ENCODE measurements at regions not wholly inside any gene's neighbourhood (a gene's known extent, or its start where the extent isn't known, plus 50 kb on each side); places are given as distances from the start of the nearest gene placed in this dataset.

DNA sequence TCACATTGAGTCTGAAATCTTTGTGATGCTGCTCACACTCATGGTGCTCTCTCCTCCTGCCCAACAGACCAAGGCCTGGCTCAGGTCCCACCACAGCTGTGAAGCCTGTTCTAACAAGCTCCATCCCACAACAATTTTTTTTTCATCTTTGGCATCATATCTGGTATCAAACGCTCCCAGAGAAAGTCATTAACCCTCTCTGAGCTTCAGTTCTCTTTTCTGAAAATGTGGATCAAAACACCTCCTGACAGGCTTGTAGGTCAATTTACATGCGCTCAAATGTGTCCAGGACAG is 224.4 kb downstream of the LACC1 start:
- H3K27me3 ChIP-seq (ENCODE audit: control insufficient read depth in 2 of 2, insufficient read depth in 1 of 2, low read length in 1 of 2): no peaks in the 10 kb centered on the region
- DNase-seq (ENCODE audit: low read depth in 6 of 9, low spot score in 9 of 9): peak in 1 of 9 donors; percentile 15
- WGBS: 94% methylated on average over 2 of the region's 2 CpGs
- H3K4me3 ChIP-seq (ENCODE audit: low read length in 2 of 2): no peak overlapping the region
- no peaks in the 10 kb centered on the region for H3K9me3 ChIP-seq (ENCODE audit: control insufficient read depth in 2 of 2, insufficient read depth in 1 of 2, low read length in 1 of 2)
- no peaks in the 10 kb centered on the region for H3K36me3 ChIP-seq (ENCODE audit: control insufficient read depth in 2 of 2, insufficient read depth in 2 of 2, low read length in 1 of 2)
- no peak overlapping the region for H3K27ac ChIP-seq (ENCODE audit: low read depth in 1 of 2, low read length in 1 of 2)
- peaks cover 0 to 12% of the 10 kb centered on the region in 2 donors for H3K4me1 ChIP-seq (ENCODE audit: control insufficient read depth in 2 of 2, insufficient read depth in 2 of 2, low read length in 2 of 2)

DNA sequence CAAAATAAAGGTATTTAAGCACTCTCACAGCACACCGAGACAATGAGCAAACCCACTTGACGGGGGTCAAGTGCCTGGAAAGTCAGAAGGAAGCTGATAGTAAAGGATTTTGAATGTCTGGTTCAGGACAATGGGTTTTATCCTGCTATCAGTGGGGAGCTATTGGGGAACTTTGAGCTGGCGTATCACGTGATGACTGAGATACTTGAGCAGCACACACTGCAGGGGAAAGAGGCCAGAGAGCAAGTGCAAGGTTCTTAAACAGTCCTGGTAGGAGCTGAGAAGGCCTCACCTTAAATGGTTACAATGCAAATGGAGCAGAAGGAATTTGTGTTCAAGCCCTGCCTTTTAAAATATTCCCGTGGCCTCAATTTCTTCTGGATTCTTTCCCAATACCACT is 225.3 kb downstream of the LACC1 start:
- Histone ChIP-seq H3K27me3 (ENCODE audit: control insufficient read depth in 2 of 2, insufficient read depth in 1 of 2, low read length in 1 of 2) (no peaks in the 10 kb centered on the region), H3K36me3 (ENCODE audit: control insufficient read depth in 2 of 2, insufficient read depth in 2 of 2, low read length in 1 of 2) (no peaks in the 10 kb centered on the region), H3K4me1 (ENCODE audit: control insufficient read depth in 2 of 2, insufficient read depth in 2 of 2, low read length in 2 of 2) (peaks cover 0 to 12% of the 10 kb centered on the region in 2 donors), H3K4me3 (ENCODE audit: low read length in 2 of 2) (no peak overlapping the region), H3K9me3 (ENCODE audit: control insufficient read depth in 2 of 2, insufficient read depth in 1 of 2, low read length in 1 of 2) (no peaks in the 10 kb centered on the region), H3K27ac (ENCODE audit: low read depth in 1 of 2, low read length in 1 of 2) (no peak overlapping the region)
- 96% methylated on average over 5 of the region's 5 CpGs for WGBS
- DNase-seq (ENCODE audit: low read depth in 6 of 9, low spot score in 9 of 9): no peak

DNA sequence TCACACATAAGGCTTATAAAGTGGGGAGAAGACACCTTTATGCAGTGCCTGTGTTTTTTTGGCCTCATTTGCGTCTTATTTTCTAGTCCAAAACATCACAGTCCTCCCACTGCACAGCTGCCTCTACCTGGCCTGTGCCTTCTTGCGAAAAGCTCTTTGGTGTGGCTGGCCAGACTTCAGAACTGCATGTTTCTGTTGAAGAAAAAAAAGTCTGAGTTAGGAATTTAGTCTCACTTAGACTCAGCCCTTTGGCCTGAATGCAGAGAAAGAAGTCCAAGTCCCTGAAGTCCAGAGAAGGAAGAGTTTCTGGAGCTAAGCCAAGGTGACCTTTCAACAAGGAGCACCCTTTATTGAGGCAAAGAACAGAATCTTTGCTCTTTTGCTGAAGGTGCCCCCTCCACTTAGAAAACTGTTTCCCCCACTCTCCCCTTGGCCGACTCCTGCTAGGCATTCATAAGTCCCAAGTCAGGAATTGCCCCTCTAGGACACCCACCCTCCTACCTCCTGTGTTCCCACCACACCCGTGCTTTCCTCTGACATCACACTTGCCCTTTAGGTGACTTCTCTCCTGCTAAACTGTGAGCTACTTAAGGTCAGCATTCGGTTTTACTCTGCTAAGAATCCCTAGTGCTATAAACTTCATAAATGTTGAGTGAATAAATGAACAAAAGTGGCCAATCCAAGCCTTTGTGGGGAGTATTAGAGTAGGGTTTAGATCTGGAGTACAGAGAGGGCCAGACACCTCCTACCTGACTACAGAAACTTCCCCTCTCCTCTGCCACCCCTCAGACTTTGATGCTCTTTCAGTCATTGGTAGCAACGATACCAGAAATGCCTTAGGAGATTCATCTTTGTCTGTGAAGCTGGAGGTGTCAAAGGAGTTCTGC is 226.8 kb downstream of the LACC1 start:
- Histone ChIP-seq H3K4me1 (ENCODE audit: control insufficient read depth in 2 of 2, insufficient read depth in 2 of 2, low read length in 2 of 2) (peaks cover 0 to 12% of the 10 kb centered on the region in 2 donors), H3K27ac (ENCODE audit: low read depth in 1 of 2, low read length in 1 of 2) (no peak overlapping the region)

DNA sequence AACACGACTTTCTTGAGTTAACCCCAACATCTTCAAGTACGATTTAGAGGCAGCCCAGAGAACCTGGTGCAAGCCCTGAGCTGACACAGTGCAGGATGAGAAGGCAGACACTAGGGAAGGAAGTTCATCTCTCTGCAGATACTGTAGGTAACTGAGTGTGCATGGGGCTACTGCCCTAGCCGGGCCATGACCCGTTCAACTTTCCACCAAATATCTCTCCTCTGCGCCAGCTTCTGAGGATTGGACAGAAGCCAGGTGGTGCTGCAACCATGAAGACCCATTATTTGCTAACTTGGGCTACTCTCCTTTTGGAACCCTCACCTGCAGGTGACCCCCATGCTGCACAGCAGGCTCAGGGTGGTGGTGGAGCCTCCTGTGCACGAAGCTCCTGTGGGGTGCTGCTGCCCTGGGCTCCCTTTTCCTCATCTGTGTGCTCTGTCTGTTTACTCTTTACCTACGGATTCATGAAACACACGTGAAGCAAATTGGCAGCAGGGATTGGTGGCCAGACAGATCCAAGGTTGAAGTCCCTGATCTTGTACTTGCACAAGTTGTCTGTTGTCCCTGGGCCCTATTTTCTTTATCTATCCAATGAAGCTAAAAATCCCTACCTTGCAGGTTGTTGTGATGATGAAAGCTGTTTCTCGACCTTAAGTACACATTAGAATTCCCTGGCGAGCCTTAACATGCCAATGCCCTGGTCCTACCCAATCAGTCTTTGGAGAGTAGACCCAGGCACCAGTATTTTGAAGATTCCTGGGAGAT is 227.8 kb downstream of the LACC1 start:
- Histone ChIP-seq H3K27me3 (ENCODE audit: control insufficient read depth in 2 of 2, insufficient read depth in 1 of 2, low read length in 1 of 2) (no peaks in the 10 kb centered on the region), H3K4me3 (ENCODE audit: low read length in 2 of 2) (no peak overlapping the region), H3K27ac (ENCODE audit: low read depth in 1 of 2, low read length in 1 of 2) (no peak overlapping the region), H3K4me1 (ENCODE audit: control insufficient read depth in 2 of 2, insufficient read depth in 2 of 2, low read length in 2 of 2) (peaks cover 0 to 12% of the 10 kb centered on the region in 2 donors), H3K36me3 (ENCODE audit: control insufficient read depth in 2 of 2, insufficient read depth in 2 of 2, low read length in 1 of 2) (no peaks in the 10 kb centered on the region), H3K9me3 (ENCODE audit: control insufficient read depth in 2 of 2, insufficient read depth in 1 of 2, low read length in 1 of 2) (no peaks in the 10 kb centered on the region)
- WGBS: 87% methylated on average over 10 of the region's 10 CpGs
- DNase-seq (ENCODE audit: low read depth in 6 of 9, low spot score in 9 of 9): no peak

More for the DNA sequence above, 226.8 kb downstream of the LACC1 start:
- peak in 1 of 9 donors; percentile 28 for DNase-seq (ENCODE audit: low read depth in 6 of 9, low spot score in 9 of 9)
- Histone ChIP-seq H3K36me3 (ENCODE audit: control insufficient read depth in 2 of 2, insufficient read depth in 2 of 2, low read length in 1 of 2) (no peaks in the 10 kb centered on the region), H3K9me3 (ENCODE audit: control insufficient read depth in 2 of 2, insufficient read depth in 1 of 2, low read length in 1 of 2) (no peaks in the 10 kb centered on the region), H3K4me3 (ENCODE audit: low read length in 2 of 2) (no peak overlapping the region), H3K27me3 (ENCODE audit: control insufficient read depth in 2 of 2, insufficient read depth in 1 of 2, low read length in 1 of 2) (no peaks in the 10 kb centered on the region)
- 89% methylated on average over 6 of the region's 6 CpGs for WGBS

GRCh38 chr13:44108331-44108858 is 228.7 kb downstream of the LACC1 start:
- Histone ChIP-seq H3K9me3 (ENCODE audit: control insufficient read depth in 2 of 2, insufficient read depth in 1 of 2, low read length in 1 of 2) (no peaks in the 10 kb centered on the region), H3K4me3 (ENCODE audit: low read length in 2 of 2) (no peak overlapping the region), H3K4me1 (ENCODE audit: control insufficient read depth in 2 of 2, insufficient read depth in 2 of 2, low read length in 2 of 2) (peaks cover 0 to 12% of the 10 kb centered on the region in 2 donors), H3K27ac (ENCODE audit: low read depth in 1 of 2, low read length in 1 of 2) (no peak overlapping the region), H3K36me3 (ENCODE audit: control insufficient read depth in 2 of 2, insufficient read depth in 2 of 2, low read length in 1 of 2) (no peaks in the 10 kb centered on the region), H3K27me3 (ENCODE audit: control insufficient read depth in 2 of 2, insufficient read depth in 1 of 2, low read length in 1 of 2) (no peaks in the 10 kb centered on the region)
- no peak for DNase-seq (ENCODE audit: low read depth in 6 of 9, low spot score in 9 of 9)
- WGBS: 96% methylated on average over 2 of the region's 2 CpGs

- H3K9me3 ChIP-seq (ENCODE audit: control insufficient read depth in 2 of 2, insufficient read depth in 1 of 2, low read length in 1 of 2): no peaks in the 10 kb centered on the region
- 82% methylated on average over 7 of the region's 7 CpGs for WGBS
- H3K27me3 ChIP-seq (ENCODE audit: control insufficient read depth in 2 of 2, insufficient read depth in 1 of 2, low read length in 1 of 2): no peaks in the 10 kb centered on the region
- no peak overlapping the region for H3K4me3 ChIP-seq (ENCODE audit: low read length in 2 of 2)
- peaks cover 0 to 12% of the 10 kb centered on the region in 2 donors for H3K4me1 ChIP-seq (ENCODE audit: control insufficient read depth in 2 of 2, insufficient read depth in 2 of 2, low read length in 2 of 2)
- H3K36me3 ChIP-seq (ENCODE audit: control insufficient read depth in 2 of 2, insufficient read depth in 2 of 2, low read length in 1 of 2): no peaks in the 10 kb centered on the region
- no peak overlapping the region for H3K27ac ChIP-seq (ENCODE audit: low read depth in 1 of 2, low read length in 1 of 2)
- no peak for DNase-seq (ENCODE audit: low read depth in 6 of 9, low spot score in 9 of 9)
Measured at GRCh38 chr13:44110091-44110621, 230.5 kb downstream of the LACC1 start.

DNA sequence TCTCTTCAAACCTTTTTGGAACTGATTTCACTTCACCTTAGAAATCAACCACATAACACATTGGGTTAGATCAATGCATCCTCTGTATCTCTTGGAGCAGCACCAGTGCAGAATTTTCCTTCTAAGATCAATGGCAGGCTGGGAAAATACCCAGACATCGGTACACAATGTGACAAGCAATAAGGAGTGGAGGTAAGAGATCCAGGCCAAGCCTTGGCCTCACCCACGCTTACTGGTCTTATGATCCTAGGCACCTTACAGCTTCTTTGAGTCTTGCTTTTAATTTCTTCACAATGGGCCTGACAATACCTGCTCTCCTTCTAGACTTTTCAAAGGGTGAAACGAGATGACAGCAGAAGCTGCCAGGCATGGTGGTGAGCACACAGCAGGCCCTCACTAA is 232.0 kb downstream of the LACC1 start:
- 83% methylated on average over 3 of the region's 3 CpGs for WGBS
- Histone ChIP-seq H3K36me3 (ENCODE audit: control insufficient read depth in 2 of 2, insufficient read depth in 2 of 2, low read length in 1 of 2) (no peaks in the 10 kb centered on the region), H3K4me3 (ENCODE audit: low read length in 2 of 2) (no peak overlapping the region), H3K9me3 (ENCODE audit: control insufficient read depth in 2 of 2, insufficient read depth in 1 of 2, low read length in 1 of 2) (no peaks in the 10 kb centered on the region), H3K27me3 (ENCODE audit: control insufficient read depth in 2 of 2, insufficient read depth in 1 of 2, low read length in 1 of 2) (no peaks in the 10 kb centered on the region), H3K4me1 (ENCODE audit: control insufficient read depth in 2 of 2, insufficient read depth in 2 of 2, low read length in 2 of 2) (peaks cover 4 to 14% of the 10 kb centered on the region in 2 donors), H3K27ac (ENCODE audit: low read depth in 1 of 2, low read length in 1 of 2) (no peak overlapping the region)
- DNase-seq (ENCODE audit: low read depth in 6 of 9, low spot score in 9 of 9): no peak

GRCh38 chr13:44112700-44113329 is 233.1 kb downstream of the LACC1 start:
- Histone ChIP-seq H3K27ac (ENCODE audit: low read depth in 1 of 2, low read length in 1 of 2) (no peak overlapping the region), H3K4me1 (ENCODE audit: control insufficient read depth in 2 of 2, insufficient read depth in 2 of 2, low read length in 2 of 2) (peaks cover 7 to 14% of the 10 kb centered on the region in 2 donors), H3K27me3 (ENCODE audit: control insufficient read depth in 2 of 2, insufficient read depth in 1 of 2, low read length in 1 of 2) (no peaks in the 10 kb centered on the region), H3K36me3 (ENCODE audit: control insufficient read depth in 2 of 2, insufficient read depth in 2 of 2, low read length in 1 of 2) (no peaks in the 10 kb centered on the region), H3K9me3 (ENCODE audit: control insufficient read depth in 2 of 2, insufficient read depth in 1 of 2, low read length in 1 of 2) (no peaks in the 10 kb centered on the region), H3K4me3 (ENCODE audit: low read length in 2 of 2) (no peak overlapping the region)
- 94% methylated on average over 6 of the region's 6 CpGs for WGBS
- DNase-seq (ENCODE audit: low read depth in 6 of 9, low spot score in 9 of 9): no peak
